ENCODE measurements at regions not wholly inside any gene's neighbourhood (a gene's known extent, or its start where the extent isn't known, plus 50 kb on each side); places are given as distances from the start of the nearest gene placed in this dataset.

- FAIRE-seq (no peak), DNase-seq (ENCODE audit: insufficient read length, low spot score) (no peak)
- TF ChIP-seq, protein P1, sequence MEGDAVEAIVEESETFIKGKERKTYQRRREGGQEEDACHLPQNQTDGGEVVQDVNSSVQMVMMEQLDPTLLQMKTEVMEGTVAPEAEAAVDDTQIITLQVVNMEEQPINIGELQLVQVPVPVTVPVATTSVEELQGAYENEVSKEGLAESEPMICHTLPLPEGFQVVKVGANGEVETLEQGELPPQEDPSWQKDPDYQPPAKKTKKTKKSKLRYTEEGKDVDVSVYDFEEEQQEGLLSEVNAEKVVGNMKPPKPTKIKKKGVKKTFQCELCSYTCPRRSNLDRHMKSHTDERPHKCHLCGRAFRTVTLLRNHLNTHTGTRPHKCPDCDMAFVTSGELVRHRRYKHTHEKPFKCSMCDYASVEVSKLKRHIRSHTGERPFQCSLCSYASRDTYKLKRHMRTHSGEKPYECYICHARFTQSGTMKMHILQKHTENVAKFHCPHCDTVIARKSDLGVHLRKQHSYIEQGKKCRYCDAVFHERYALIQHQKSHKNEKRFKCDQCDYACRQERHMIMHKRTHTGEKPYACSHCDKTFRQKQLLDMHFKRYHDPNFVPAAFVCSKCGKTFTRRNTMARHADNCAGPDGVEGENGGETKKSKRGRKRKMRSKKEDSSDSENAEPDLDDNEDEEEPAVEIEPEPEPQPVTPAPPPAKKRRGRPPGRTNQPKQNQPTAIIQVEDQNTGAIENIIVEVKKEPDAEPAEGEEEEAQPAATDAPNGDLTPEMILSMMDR (IDR thresholded peaks at IDR 0.05; ENCODE audit: insufficient read depth, missing control alignments), result no peak
Observed at GRCh38 chr3:31027914-31028313, 133.5 kb upstream of the GADL1 start.

- FAIRE-seq (no peak), DNase-seq (ENCODE audit: insufficient read length, low spot score) (no peak)
- TF ChIP-seq, protein P1 (IDR thresholded peaks at IDR 0.05; ENCODE audit: insufficient read depth, missing control alignments), result no peak
Observed at GRCh38 chr3:31028766-31029165, 134.3 kb upstream of the GADL1 start.

DNA sequence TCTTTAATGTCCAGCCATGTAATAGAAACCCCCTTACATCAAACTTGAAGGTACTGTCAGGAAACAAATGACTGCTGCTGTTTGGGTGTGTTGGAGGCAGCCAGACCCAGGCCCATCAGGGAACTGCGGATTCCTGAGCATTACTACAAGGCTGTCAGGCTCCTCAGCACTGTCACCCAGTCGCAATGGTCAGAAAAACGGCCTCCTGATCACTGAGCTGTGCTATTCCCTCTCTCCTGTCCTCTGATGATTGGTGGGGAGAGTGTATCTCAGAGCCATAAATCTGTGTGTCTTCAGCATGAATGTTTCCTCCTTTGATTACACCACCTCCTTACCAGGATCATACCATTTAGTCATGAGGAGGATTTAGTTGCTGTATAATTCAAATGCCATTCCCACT, 135.2 kb upstream of the GADL1 start:
- DNase-seq (ENCODE audit: insufficient read length, low spot score) (no peak), FAIRE-seq (no peak)
- TF ChIP-seq, protein P1 (IDR thresholded peaks at IDR 0.05; ENCODE audit: insufficient read depth, missing control alignments), result no peak

GRCh38 chr3:31035681-31036080, 141.2 kb upstream of the GADL1 start:
- no peak for DNase-seq (ENCODE audit: insufficient read length, low spot score)
- FAIRE-seq, result no peak
- TF ChIP-seq, protein P1 (IDR thresholded peaks at IDR 0.05; ENCODE audit: insufficient read depth, missing control alignments), result no peak

GRCh38 chr3:31038086-31038739, 143.8 kb upstream of the GADL1 start:
- DNase-seq (ENCODE audit: insufficient read length, low spot score) (no peak), FAIRE-seq (no peak)
- TF ChIP-seq, protein P1 (IDR thresholded peaks at IDR 0.05; ENCODE audit: insufficient read depth, missing control alignments), result no peak

- TF ChIP-seq, protein P1 (IDR thresholded peaks at IDR 0.05; ENCODE audit: insufficient read depth, missing control alignments), result no peak
- no peak for DNase-seq (ENCODE audit: insufficient read length, low spot score)
- FAIRE-seq, result no peak
Observed at GRCh38 chr3:31039145-31039544, 144.7 kb upstream of the GADL1 start.

DNA sequence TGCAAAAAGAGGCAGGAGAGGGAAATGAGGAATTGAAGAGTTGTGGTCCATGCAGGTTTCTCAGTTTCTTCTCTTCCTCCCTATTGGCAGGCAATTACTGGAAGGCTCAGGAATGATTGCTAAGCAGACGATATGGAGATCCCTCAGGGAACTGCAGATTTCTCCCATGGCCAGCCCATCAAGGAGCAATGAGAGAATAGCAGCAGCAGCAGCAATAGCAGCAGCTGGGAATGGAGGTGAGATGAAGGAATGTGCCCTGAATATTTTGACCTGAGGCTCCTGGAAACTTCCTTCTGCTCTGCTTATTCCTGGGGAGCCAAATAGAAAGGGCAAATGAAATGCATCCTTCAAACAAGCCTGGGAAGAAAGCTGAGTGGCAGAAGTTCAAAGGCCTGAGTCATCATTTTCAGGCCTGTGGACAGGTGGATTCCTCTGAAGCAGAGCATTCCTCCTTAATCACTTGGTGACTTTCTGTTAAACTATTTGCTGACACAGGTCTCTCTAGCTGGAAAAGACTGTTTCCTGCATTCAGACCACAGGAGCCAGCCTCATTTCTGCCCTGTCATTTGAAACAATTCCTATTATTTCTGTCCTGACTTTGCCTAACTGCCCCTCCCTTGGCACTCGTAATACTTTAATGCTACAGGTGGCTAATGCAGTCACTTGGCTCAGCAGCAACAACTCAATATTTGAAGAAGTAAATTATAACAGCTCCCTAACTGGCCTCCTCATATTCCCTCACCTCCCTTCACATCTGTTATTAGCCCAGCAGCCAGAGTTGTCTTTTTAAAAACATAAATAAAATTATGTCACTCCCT, 146.9 kb upstream of the GADL1 start:
- no peak for DNase-seq (ENCODE audit: insufficient read length, low spot score)
- TF ChIP-seq, protein P1 (IDR thresholded peaks at IDR 0.05; ENCODE audit: insufficient read depth, missing control alignments), result no peak
- no peak for FAIRE-seq

All from D721Med (cell line).